GM23248 (cell line): ENCODE measurements at regions not wholly inside any gene's neighbourhood (a gene's known extent, or its start where the extent isn't known, plus 50 kb on each side); places are given as distances from the start of the nearest gene placed in this dataset.

ENCODE experiments used
- DNase-seq: peaks from one replicate; pipeline ENCODE4 v3.0.0-alpha.2; 2015
- H2AFZ ChIP-seq: fragments of 200-600 bp; sonication (generic); 2 replicates; pipeline ENCODE4 v1.6.1; 2016; ENCODE audit warnings: antibody characterized with exemption
- H3F3A ChIP-seq: fragments of 200-600 bp; sonication (generic); 2 replicates; pipeline ENCODE4 v1.6.1; 2016; ENCODE audit warnings: mild to moderate bottlenecking, antibody characterized with exemption, mixed run types; ENCODE audit not compliant: insufficient read depth
- H3K27ac ChIP-seq: fragments of 200-600 bp; sonication (generic); 2 replicates; pipeline ENCODE4 v1.5.1; 2016; ENCODE audit warnings: mild to moderate bottlenecking
- H3K27me3 ChIP-seq: fragments of 200-600 bp; sonication (generic); replicated peaks from 2 replicates; pipeline ENCODE4 v1.6.1; 2016; ENCODE audit warnings: mild to moderate bottlenecking; ENCODE audit not compliant: insufficient read depth
- H3K36me3 ChIP-seq: fragments of 200-600 bp; sonication (generic); 2 replicates; pipeline ENCODE4 v1.6.1; 2016; ENCODE audit warnings: low read depth, mild to moderate bottlenecking
- H3K4me1 ChIP-seq: fragments of 200-600 bp; sonication (generic); 2 replicates; pipeline ENCODE4 v1.6.1; 2016; ENCODE audit warnings: mild to moderate bottlenecking; ENCODE audit not compliant: insufficient read depth
- H3K4me2 ChIP-seq: fragments of 200-600 bp; sonication (generic); one replicate; pipeline ENCODE4 v1.6.1; 2016; ENCODE audit warnings: mild to moderate bottlenecking; ENCODE audit not compliant: unreplicated experiment
- H3K4me3 ChIP-seq: fragments of 200-600 bp; sonication (generic); 2 replicates; pipeline ENCODE4 v1.5.1; 2016; ENCODE audit warnings: mild to moderate bottlenecking
- H3K79me2 ChIP-seq: fragments of 200-600 bp; sonication (generic); 2 replicates; pipeline ENCODE4 v1.6.1; 2016; ENCODE audit warnings: mild to moderate bottlenecking; ENCODE audit not compliant: insufficient read depth
- H3K9ac ChIP-seq: fragments of 200-600 bp; sonication (generic); 2 replicates; pipeline ENCODE4 v1.6.1; 2016; ENCODE audit warnings: mild to moderate bottlenecking
- H3K9me2 ChIP-seq: fragments of 200-600 bp; sonication (generic); 2 replicates; pipeline ENCODE4 v1.6.1; 2016; ENCODE audit warnings: mixed run types, mild to moderate bottlenecking, moderate library complexity; ENCODE audit not compliant: insufficient read depth
- H3K9me3 ChIP-seq: fragments of 200-600 bp; sonication (generic); one replicate; pipeline ENCODE4 v1.6.1; 2017; ENCODE audit warnings: low read depth
- H4K20me1 ChIP-seq: fragments of 200-600 bp; sonication (generic); 2 replicates; pipeline ENCODE4 v1.6.0; 2016; ENCODE audit not compliant: insufficient read depth
- EZH2 ChIP-seq: fragments of 200-600 bp; sonication (generic); IDR thresholded peaks from 2 replicates; pipeline ENCODE4 v1.6.1; 2018; ENCODE audit warnings: antibody characterized with exemption, mild to moderate bottlenecking; ENCODE audit not compliant: insufficient read depth, poor library complexity, severe bottlenecking
- EZH2phosphoT487 ChIP-seq: fragments of 200-600 bp; sonication (generic); IDR thresholded peaks from 2 replicates; pipeline ENCODE4 v1.6.1; 2018; ENCODE audit warnings: antibody characterized with exemption, moderate library complexity, mild to moderate bottlenecking, low read depth; ENCODE audit not compliant: insufficient read depth
- WGBS, 2 experiments: methylation state at CpG; one replicate each; pipeline ENCODE4 v1.1.6; 2015 to 2017; ENCODE audit warnings: low lambda C conversion rate in 2 of 2, low coverage in 1 of 2; ENCODE audit errors: missing lambda C conversion rate in 2 of 2; 5-methylcytosine and 5-hydroxymethylcytosine counted together
- in situ Hi-C: fragments of 300-500 bp; cut with MboI; formaldehyde crosslinking; loops from 2 replicates; pipeline ENCODE4 v1.15.0; 2020

DNA sequence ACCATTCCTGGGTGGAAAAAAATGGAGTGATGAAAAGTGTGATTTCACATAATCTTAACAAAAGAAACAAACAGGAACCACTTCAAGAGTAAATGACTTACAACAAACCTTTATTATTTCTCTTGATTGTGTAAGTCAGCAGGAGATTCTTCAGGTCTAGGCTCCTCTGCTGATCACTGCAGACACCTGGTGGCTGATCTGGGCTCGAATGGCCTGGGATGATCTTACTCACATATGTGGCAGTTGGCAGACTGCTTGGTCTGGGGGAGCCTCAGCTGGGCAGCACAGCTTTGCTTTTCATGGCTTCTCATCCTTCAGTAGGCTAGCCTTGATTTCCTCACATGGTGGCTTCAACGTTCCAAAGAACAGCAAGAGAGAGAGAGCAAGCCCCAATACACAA, 215.4 kb upstream of the PRICKLE1 start:
- H3K9ac ChIP-seq = no peak overlapping the region
- 47 to 58% methylated on average over 2 of the region's 2 CpGs for WGBS, 2 experiments
- no peaks in the 10 kb centered on the region for H4K20me1 ChIP-seq

DNA sequence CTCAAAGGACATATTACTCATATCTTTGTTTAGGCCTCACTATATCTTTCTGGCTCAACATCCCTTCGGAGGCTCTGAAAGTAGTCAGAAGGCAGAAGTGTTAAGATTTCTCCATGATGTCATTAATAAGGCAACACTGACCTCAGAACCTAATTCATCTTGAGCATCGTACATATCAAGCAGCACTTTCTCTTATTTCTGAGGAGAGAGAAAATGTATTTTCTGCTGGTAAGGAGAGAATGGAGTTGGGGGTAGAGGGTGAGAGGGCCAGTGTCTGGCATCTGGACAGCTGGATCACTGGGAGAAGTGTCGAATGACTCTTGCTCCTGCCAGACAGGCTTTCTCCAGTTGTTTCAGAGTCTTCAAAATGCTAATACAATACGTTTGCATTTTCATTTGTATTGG, 213.2 kb upstream of the PRICKLE1 start:
- Histone ChIP-seq H3K4me3 (no peak overlapping the region), H3K79me2 (no peaks in the 10 kb centered on the region), H3K4me1 (peaks cover 14% of the 10 kb centered on the region), H3K36me3 (no peaks in the 10 kb centered on the region), H3K9ac (no peak overlapping the region), H3K27ac (no peak overlapping the region), H4K20me1 (no peaks in the 10 kb centered on the region), H3K27me3 (no peaks in the 10 kb centered on the region), H2AFZ (no peak overlapping the region), H3K4me2 (no peak overlapping the region), H3K9me3 (no peaks in the 10 kb centered on the region), H3K9me2 (no peaks in the 10 kb centered on the region), H3F3A (peaks cover 17% of the 10 kb centered on the region)
- in situ Hi-C loops = no loop called here
- DNase-seq = peak; percentile 38
- TF ChIP-seq EZH2phosphoT487 (no peak), EZH2 (no peak)
- WGBS, 2 experiments = 61 to 65% methylated on average over 4 of the region's 4 CpGs

More for the DNA sequence above, 215.4 kb upstream of the PRICKLE1 start:
- Histone ChIP-seq H3F3A (peaks cover 5% of the 10 kb centered on the region; the same call in 1 of the 2 replicates), H3K9me2 (no peaks in the 10 kb centered on the region), H3K4me2 (no peak overlapping the region), H3K79me2 (no peaks in the 10 kb centered on the region), H3K4me1 (peaks cover 9% of the 10 kb centered on the region), H3K9me3 (no peaks in the 10 kb centered on the region), H3K36me3 (no peaks in the 10 kb centered on the region), H3K27me3 (no peaks in the 10 kb centered on the region), H3K27ac (no peak overlapping the region), H3K4me3 (no peak overlapping the region), H2AFZ (no peak overlapping the region)
- TF ChIP-seq EZH2 (no peak), EZH2phosphoT487 (no peak)
- in situ Hi-C loops = no loop called here
- DNase-seq = no peak

DNA sequence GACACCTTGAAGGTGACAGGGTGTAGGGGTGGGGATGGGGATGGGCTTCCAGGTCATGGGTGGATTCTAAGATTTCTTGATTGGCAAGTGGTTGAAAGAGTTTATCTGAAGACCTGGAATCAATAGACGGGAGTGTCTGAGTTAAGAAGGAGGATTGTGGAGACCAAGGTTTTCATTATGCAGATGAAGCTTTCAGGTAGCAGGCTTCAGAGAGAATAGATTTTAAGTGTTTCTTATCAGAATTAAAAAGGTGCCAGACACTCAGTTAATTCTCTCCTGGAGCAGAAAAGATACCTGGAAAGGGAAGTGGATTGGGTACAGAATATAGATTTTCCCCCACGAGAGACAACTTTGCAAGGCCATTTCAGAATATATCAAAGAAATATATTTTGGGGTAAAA, 211.7 kb upstream of the PRICKLE1 start:
- Histone ChIP-seq H3K9me2 (no peaks in the 10 kb centered on the region), H3K9ac (no peak overlapping the region), H3K27me3 (no peaks in the 10 kb centered on the region), H2AFZ (no peak overlapping the region), H3K27ac (no peak overlapping the region), H3K4me3 (no peak overlapping the region), H4K20me1 (no peaks in the 10 kb centered on the region), H3K36me3 (no peaks in the 10 kb centered on the region), H3K79me2 (no peaks in the 10 kb centered on the region), H3K4me1 (peaks cover 14% of the 10 kb centered on the region), H3K4me2 (no peak overlapping the region), H3F3A (peaks cover 17% of the 10 kb centered on the region), H3K9me3 (no peaks in the 10 kb centered on the region)
- no peak for DNase-seq
- WGBS, 2 experiments = 94 to 97% methylated on average over 2 of the region's 2 CpGs
- in situ Hi-C loops = no loop called here
- TF ChIP-seq EZH2phosphoT487 (no peak), EZH2 (no peak)

DNA sequence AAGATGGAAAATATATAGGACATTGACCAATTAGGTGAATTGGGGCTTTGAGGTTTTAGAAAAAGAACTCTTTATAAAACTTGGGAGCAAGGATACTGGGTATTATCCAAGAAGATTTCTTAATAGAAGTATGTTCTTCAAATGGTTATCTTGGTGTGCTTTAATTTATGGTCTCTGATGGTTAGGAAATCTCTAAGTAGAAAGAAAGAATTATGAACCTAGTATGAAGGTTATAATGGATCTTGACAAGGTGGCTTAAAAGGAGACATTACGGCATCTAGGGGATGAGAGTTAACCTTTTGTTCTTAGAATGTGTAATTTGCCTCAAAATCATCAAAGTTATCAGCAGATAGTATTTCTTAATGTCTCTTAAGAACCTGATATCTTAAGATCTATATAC, 210.4 kb upstream of the PRICKLE1 start:
- Histone ChIP-seq H3K36me3 (no peaks in the 10 kb centered on the region), H3F3A (peaks cover 21% of the 10 kb centered on the region), H3K9me3 (no peaks in the 10 kb centered on the region), H3K79me2 (no peaks in the 10 kb centered on the region), H3K27me3 (no peaks in the 10 kb centered on the region), H3K9ac (no peak overlapping the region), H2AFZ (no peak overlapping the region), H3K4me3 (no peak overlapping the region), H4K20me1 (no peaks in the 10 kb centered on the region), H3K27ac (no peak overlapping the region), H3K4me2 (no peak overlapping the region), H3K4me1 (peaks cover 18% of the 10 kb centered on the region), H3K9me2 (no peaks in the 10 kb centered on the region)
- no peak for TF ChIP-seq EZH2phosphoT487
- no peak for TF ChIP-seq EZH2
- WGBS, 2 experiments = 93 to 100% methylated on average over 1 of the region's 1 CpG
- in situ Hi-C loops = no loop called here
- no peak for DNase-seq

DNA sequence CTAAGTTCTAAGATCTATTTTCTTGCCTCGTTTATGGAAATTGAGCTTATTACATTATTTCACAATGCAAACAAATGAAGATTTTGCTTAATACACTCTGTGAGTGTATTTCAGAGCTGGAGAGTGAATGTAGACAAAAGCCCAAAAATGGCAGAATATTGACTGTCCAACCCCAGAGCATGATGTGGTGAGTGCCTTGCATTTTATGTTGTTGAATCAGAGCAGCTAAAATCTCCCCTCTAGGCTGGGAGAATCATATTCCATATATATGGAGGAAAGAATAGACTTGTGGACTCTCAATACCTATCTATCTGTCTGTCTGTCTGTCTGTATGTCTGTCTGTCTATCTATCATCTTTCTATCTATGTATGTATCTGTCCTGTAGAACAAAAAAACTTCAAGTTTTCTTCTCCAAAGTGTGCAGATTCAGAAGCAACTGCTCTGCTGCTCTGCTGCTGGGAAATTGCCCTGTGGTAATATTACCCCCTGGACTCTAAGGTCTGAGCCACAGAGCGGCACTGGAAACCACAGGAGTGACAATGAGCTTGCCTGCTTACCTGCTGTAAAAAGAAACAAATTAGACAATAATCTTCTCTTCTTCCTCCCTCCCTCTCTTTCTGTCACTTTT, 209.4 kb upstream of the PRICKLE1 start:
- Histone ChIP-seq H3K4me3 (no peak overlapping the region), H3K27ac (no peak overlapping the region), H3K9me2 (no peaks in the 10 kb centered on the region), H3K9ac (no peak overlapping the region), H3K27me3 (no peaks in the 10 kb centered on the region), H4K20me1 (no peaks in the 10 kb centered on the region), H3K79me2 (no peaks in the 10 kb centered on the region), H3K9me3 (no peaks in the 10 kb centered on the region), H3F3A (peaks cover 27% of the 10 kb centered on the region), H3K36me3 (no peaks in the 10 kb centered on the region), H3K4me2 (peak overlapping the region; percentile 18), H2AFZ (peak overlapping the region; percentile 27), H3K4me1 (peaks cover 28% of the 10 kb centered on the region)
- in situ Hi-C loops = no loop called here
- 78 to 79% methylated on average over 2 of the region's 2 CpGs for WGBS, 2 experiments
- DNase-seq = peak; percentile 66
- TF ChIP-seq EZH2 (no peak), EZH2phosphoT487 (no peak)
